Upper lobe of left lung (tissue), 4 donors: ENCODE measurements at regions not wholly inside any gene's neighbourhood (a gene's known extent, or its start where the extent isn't known, plus 50 kb on each side); places are given as distances from the start of the nearest gene placed in this dataset.

Experiments
- POLR2A ChIP-seq, 4 donors: fragments of 450-650 bp; IDR thresholded peaks; one replicate each; pipeline ENCODE4 v1.5.1; 2016 to 2017; ENCODE audit warnings: antibody characterized with exemption in 4 of 4, mild to moderate bottlenecking in 2 of 4
- TF ChIP-seq, protein P1 (sequence below), 6 experiments: fragments of 450-650 bp in 4 of 6; fragments of 200-600 bp in 2 of 6; sonication (generic) in 2 of 6; IDR thresholded peaks; one replicate each; pipeline ENCODE4 v1.5.1; 2016 to 2019; ENCODE audit warnings: antibody characterized with exemption in 6 of 6

DNA sequence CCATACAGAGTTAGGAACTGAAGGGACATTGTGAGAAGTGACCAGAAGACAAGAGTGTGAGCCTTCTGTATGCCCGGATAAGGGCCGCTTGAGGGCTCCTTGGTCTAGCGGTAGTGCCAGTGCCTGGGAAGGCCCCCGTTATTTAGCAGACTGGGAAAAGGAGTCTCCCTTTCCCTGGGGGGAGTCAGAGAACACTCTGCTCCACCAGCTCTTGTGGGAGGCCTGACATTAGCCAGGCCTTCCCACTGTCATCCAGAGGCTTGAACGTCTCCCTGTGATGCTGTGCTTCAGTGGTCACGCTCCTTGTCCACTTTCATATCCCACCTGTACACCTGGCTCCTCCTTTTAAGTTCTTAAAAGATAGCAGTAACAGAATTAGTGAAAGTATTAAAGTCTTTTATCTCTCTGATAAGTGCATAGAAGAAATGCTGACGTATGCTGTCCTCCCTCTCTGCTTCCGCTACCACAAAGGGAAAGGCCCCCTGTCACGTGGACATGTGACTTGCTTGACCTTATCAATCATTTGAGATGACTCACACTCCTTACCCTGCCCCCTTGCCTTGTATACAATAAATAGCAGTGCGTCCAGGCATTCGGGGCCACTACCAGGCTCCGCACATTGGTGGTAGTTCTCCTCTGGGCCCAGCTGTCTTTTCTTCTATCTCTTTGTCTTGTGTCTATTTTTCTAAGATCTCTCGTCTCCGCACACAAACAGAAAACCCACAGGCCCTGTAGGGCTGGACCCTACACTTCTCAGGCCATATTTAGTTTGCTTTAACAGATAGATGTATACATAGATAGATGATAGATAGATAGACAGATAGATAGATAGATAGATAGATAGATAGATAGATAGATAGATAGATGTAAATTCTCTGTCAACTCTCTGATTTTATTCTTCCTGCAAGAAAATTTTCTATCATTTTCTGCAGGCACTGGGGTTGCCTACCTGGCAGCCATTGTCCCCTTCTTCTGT is 131.5 kb upstream of the JCAD start:
- TF ChIP-seq, protein P1, sequence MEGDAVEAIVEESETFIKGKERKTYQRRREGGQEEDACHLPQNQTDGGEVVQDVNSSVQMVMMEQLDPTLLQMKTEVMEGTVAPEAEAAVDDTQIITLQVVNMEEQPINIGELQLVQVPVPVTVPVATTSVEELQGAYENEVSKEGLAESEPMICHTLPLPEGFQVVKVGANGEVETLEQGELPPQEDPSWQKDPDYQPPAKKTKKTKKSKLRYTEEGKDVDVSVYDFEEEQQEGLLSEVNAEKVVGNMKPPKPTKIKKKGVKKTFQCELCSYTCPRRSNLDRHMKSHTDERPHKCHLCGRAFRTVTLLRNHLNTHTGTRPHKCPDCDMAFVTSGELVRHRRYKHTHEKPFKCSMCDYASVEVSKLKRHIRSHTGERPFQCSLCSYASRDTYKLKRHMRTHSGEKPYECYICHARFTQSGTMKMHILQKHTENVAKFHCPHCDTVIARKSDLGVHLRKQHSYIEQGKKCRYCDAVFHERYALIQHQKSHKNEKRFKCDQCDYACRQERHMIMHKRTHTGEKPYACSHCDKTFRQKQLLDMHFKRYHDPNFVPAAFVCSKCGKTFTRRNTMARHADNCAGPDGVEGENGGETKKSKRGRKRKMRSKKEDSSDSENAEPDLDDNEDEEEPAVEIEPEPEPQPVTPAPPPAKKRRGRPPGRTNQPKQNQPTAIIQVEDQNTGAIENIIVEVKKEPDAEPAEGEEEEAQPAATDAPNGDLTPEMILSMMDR (IDR thresholded peaks at IDR 0.05), result no peak
- no peak for TF ChIP-seq POLR2A (IDR thresholded peaks at IDR 0.05)
